ENCODE measurements at regions not wholly inside any gene's neighbourhood (a gene's known extent, or its start where the extent isn't known, plus 50 kb on each side); places are given as distances from the start of the nearest gene placed in this dataset.

GRCh38 chr2:65658266-65658665, 225.9 kb upstream of the SPRED2 start (continued):
- TF ChIP-seq POLR2AphosphoS5 (IDR thresholded peaks at IDR 0.05; ENCODE audit: low read depth, low read length) (no peak), CREB1 (IDR thresholded peaks at IDR 0.05) (no peak), SP4 (IDR thresholded peaks at IDR 0.05; ENCODE audit: low read length) (no peak), EZH2 (IDR thresholded peaks at IDR 0.05; ENCODE audit: low read depth, low read length, severe bottlenecking) (no peak), SUZ12 (IDR thresholded peaks at IDR 0.05; ENCODE audit: low read length) (no peak), SRF (IDR thresholded peaks at IDR 0.05; ENCODE audit: low read depth, low read length) (no peak)
